ENCODE measurements at regions not wholly inside any gene's neighbourhood (a gene's known extent, or its start where the extent isn't known, plus 50 kb on each side); places are given as distances from the start of the nearest gene placed in this dataset.
A peak's percentile ranks its signal among the peaks of the same experiment; 100 is the strongest.
"Not testable (repeated sequence)": the region's sequence is repeated elsewhere in the genome, so short reads cannot be mapped to it uniquely, and the experiment has no call there.

GRCh38 chr3:81378552-81379293 lies 382.7 kb downstream of the GBE1 start:
- no peak for ATAC-seq
- no peak for DNase-seq (ENCODE audit: low spot score)

GRCh38 chr3:81375921-81376320 lies 385.5 kb downstream of the GBE1 start:
- ATAC-seq: no peak
- intact Hi-C loops (cut with DNase I): no loop called here
- DNase-seq (ENCODE audit: low spot score): no peak

More at GRCh38 chr3:81378552-81379293, 382.7 kb downstream of the GBE1 start:
- intact Hi-C loops (cut with DNase I): no loop called here

GRCh38 chr3:81364411-81364810 lies 397.0 kb downstream of the GBE1 start:
- ATAC-seq: no peak
- intact Hi-C loops (cut with DNase I): no loop called here

GRCh38 chr3:81363816-81364215 lies 397.6 kb downstream of the GBE1 start:
- DNase-seq (ENCODE audit: low spot score): no peak
- intact Hi-C loops (cut with DNase I): no loop called here
- no peak for ATAC-seq

More at GRCh38 chr3:81364411-81364810, 397.0 kb downstream of the GBE1 start:
- no peak for DNase-seq (ENCODE audit: low spot score)

GRCh38 chr3:81354119-81354518 lies 407.3 kb downstream of the GBE1 start:
- ATAC-seq: no peak
- no peak for DNase-seq (ENCODE audit: low spot score)
- intact Hi-C loops (cut with DNase I): no loop called here

GRCh38 chr3:81352867-81353266 lies 408.6 kb downstream of the GBE1 start:
- intact Hi-C loops (cut with DNase I): no loop called here
- DNase-seq (ENCODE audit: low spot score) (no peak), ATAC-seq (no peak)

GRCh38 chr3:81349816-81350340 lies 411.6 kb downstream of the GBE1 start:
- DNase-seq (ENCODE audit: low spot score) (no peak), ATAC-seq (no peak)
- intact Hi-C loops (cut with DNase I): no loop called here

- intact Hi-C loops (cut with DNase I): no loop called here
- ATAC-seq (no peak), DNase-seq (ENCODE audit: low spot score) (no peak)
Observed at GRCh38 chr3:81339040-81339845, 422.2 kb downstream of the GBE1 start.

- ATAC-seq (no peak), DNase-seq (ENCODE audit: low spot score) (no peak)
- intact Hi-C loops (cut with DNase I): no loop called here
Observed at GRCh38 chr3:81336470-81336869, 425.0 kb downstream of the GBE1 start.

- intact Hi-C loops (cut with DNase I); DNase-seq (ENCODE audit: low spot score); ATAC-seq: not testable (repeated sequence)
Observed at GRCh38 chr3:81329835-81330234, 431.6 kb downstream of the GBE1 start.

GRCh38 chr3:81326245-81326644 lies 435.2 kb downstream of the GBE1 start:
- intact Hi-C loops (cut with DNase I): no loop called here
- no peak for DNase-seq (ENCODE audit: low spot score)
- no peak for ATAC-seq

- no peak for ATAC-seq
- no peak for DNase-seq (ENCODE audit: low spot score)
- intact Hi-C loops (cut with DNase I): no loop called here
Observed at GRCh38 chr3:81320862-81321261, 440.6 kb downstream of the GBE1 start.

- intact Hi-C loops (cut with DNase I): no loop called here
- no peak for DNase-seq (ENCODE audit: low spot score)
- ATAC-seq: no peak
Observed at GRCh38 chr3:81315030-81315429, 446.4 kb downstream of the GBE1 start.

- intact Hi-C loops (cut with DNase I): no loop called here
- no peak for DNase-seq (ENCODE audit: low spot score)
- ATAC-seq: no peak
Observed at GRCh38 chr3:81311321-81311720, 450.1 kb downstream of the GBE1 start.

- DNase-seq (ENCODE audit: low spot score) (no peak), ATAC-seq (no peak)
- intact Hi-C loops (cut with DNase I): no loop called here
Observed at GRCh38 chr3:81308306-81308705, 453.1 kb downstream of the GBE1 start.

- ATAC-seq (no peak), DNase-seq (ENCODE audit: low spot score) (no peak)
- intact Hi-C loops (cut with DNase I): no loop called here
Observed at GRCh38 chr3:81307221-81307620, 454.2 kb downstream of the GBE1 start.

- intact Hi-C loops (cut with DNase I): no loop called here
- ATAC-seq (no peak), DNase-seq (ENCODE audit: low spot score) (no peak)
Observed at GRCh38 chr3:81303321-81303720, 458.1 kb downstream of the GBE1 start.

- ATAC-seq: peak; percentile 61
- peak; percentile 54 for DNase-seq (ENCODE audit: low spot score)
- intact Hi-C loops (cut with DNase I): no loop called here
Observed at GRCh38 chr3:81302045-81302444, 459.4 kb downstream of the GBE1 start.

- intact Hi-C loops (cut with DNase I): no loop called here
Observed at GRCh38 chr3:81301230-81301629, 460.2 kb downstream of the GBE1 start.

GRCh38 chr3:81300324-81300927 lies 461.0 kb downstream of the GBE1 start:
- ATAC-seq (no peak), DNase-seq (ENCODE audit: low spot score) (no peak)
- intact Hi-C loops (cut with DNase I): no loop called here

More at GRCh38 chr3:81301230-81301629, 460.2 kb downstream of the GBE1 start:
- DNase-seq (ENCODE audit: low spot score): no peak
- ATAC-seq: no peak

All from sciatic nerve (tissue), 2 donors.